ENCODE measurements at regions not wholly inside any gene's neighbourhood (a gene's known extent, or its start where the extent isn't known, plus 50 kb on each side); places are given as distances from the start of the nearest gene placed in this dataset.
A peak's percentile ranks its signal among the peaks of the same experiment; 100 is the strongest.

DNA sequence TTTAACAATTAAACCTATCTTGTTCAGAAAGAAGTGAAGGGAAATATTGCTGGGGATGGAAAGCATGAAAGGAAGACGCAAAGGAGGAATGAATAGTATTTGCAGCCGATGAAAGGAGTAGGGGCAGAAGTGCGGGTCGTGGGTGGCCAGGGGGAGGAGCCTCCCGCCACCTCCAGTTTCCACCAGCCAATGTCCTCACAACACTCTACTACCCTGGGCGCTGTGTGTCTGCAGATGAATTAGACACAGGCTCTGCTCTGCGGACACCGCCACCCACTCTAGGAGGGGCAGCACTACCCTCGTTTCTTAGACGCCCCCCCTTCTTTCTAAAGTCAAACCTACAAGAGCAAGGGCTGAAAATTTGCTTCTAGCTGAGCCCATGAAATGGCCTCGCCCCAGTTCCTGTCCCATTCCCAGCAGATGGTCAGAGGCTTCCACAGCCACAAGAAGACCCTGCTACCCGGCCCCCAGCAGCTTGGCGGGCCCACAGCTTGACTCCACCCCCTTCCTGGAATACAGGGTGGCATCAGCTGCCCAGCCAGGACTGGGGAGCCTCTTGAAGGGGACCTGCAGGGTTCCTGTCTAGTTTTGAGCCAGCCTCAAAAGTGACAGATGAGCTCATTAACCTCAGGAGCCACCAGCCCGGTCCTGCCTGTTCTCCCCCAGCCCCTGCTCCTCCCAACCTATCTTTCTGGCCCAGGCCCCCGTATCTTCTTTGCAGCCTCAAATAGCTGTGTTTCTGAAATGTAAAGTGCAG, 268.1 kb downstream of the BUD13 start:
- DNase-seq = no peak

DNA sequence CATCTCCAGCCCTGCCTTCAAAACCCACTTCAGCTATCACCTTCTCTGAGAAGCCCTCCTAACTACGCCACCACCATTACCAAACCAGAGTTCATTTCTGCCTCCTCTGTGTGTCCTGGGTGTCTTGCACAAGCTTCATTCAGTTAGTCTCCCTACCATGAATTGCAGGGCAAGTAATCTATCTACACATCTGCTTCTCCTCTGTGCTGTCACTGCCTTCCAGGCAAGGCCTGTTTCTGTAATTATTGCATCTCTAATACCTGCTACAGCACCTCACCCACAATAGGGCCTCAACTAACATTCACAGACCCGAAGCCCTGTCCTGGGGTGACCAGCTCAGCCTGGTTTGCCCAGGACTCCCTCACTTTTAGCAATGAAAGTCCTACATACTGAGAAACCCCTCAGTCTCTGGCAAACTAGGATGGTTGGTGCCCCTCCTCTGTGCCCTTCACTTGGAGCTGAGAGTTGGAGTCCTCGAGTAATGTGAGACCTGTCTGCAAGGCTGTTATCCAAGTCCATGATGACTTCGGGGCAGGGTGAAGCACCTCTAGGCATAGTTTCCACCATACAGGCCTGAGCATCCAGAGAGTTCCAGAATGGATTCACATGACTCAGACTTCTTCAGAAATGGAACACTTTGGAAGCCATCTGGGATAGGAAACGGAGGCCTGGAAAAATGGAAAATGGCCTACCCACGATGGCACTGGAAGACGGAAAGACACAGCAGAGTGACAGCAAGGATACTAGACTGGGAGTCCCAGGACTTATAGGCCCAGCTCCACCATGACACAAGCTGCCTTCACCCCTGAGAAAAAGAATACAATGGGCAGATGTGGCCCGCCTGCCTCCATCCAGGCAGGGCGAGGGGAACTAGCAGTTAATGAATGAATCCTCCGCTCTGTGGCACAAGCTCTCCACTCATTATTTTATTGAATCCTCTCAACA, 269.3 kb downstream of the BUD13 start:
- DNase-seq = no peak

DNA sequence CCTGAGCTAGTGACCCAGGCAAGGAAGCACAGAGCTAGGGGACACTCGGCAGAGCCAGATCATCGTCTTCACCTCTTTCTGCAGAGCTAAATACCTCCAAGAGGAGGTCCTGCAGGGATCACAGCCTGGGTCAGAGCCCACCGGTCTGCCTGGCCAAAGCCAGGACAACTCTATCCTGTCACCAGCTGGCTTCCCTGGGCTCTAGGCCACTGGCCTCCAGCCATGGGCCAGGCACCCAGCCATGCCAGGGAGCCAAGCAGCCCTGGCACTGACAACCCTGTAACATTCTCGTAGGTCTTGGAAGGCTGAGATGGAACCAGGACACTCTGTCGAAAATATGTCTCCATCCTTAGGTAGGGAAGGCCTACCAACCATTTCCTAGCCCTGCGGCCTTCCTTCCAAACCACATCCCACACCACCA, 270.1 kb downstream of the BUD13 start:
- DNase-seq = no peak

DNA sequence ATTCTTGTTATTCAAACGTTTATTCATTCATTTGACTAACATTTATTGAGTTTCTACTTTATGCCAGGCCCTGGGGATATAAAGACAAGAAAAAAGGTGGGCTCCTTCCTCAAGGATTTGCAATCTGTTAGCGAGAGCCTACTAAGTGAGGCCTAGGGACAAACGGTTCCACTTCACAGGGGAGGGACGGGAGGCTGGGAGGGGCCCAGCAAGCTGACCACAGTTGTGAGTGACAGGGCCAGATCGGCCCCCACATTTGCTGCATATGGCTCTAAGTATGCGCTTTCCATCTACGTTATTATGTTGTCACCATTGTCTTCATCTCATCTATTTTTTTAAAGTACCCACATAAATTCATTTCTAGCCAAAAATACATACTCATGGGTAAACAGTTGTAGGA, 271.1 kb downstream of the BUD13 start:
- no peak for DNase-seq

DNA sequence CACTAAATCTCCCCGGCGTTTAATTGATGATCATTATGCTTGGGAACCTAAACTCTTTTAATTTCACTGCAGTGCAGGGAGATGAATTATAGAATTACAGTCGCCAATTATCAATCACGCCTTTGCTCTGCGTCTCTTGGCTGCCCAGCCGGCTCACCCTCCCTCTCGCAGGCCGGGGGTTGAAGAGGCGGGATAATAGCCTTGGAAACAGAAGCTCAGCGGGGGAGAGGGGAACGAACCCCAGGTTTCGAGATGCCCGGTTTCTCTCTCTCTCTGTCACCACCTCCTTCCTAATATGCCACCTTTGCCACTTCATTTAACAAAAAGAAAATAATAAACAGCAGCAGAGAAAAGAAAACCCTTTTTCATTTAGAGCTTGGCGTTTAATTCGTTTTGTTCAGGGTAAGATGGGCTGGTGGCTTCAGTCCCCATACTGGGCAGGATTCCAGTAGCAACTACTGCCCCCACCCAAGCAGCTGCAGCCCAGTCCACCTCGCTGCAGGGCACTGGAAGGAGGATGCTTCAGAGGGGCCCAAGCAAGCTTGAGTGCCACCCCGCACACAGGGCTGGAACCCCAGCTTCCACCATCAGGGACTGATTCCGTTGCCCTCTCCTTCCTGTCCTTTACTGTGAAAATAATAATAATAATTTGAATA, 271.7 kb downstream of the BUD13 start:
- peak; percentile 39 for DNase-seq

DNA sequence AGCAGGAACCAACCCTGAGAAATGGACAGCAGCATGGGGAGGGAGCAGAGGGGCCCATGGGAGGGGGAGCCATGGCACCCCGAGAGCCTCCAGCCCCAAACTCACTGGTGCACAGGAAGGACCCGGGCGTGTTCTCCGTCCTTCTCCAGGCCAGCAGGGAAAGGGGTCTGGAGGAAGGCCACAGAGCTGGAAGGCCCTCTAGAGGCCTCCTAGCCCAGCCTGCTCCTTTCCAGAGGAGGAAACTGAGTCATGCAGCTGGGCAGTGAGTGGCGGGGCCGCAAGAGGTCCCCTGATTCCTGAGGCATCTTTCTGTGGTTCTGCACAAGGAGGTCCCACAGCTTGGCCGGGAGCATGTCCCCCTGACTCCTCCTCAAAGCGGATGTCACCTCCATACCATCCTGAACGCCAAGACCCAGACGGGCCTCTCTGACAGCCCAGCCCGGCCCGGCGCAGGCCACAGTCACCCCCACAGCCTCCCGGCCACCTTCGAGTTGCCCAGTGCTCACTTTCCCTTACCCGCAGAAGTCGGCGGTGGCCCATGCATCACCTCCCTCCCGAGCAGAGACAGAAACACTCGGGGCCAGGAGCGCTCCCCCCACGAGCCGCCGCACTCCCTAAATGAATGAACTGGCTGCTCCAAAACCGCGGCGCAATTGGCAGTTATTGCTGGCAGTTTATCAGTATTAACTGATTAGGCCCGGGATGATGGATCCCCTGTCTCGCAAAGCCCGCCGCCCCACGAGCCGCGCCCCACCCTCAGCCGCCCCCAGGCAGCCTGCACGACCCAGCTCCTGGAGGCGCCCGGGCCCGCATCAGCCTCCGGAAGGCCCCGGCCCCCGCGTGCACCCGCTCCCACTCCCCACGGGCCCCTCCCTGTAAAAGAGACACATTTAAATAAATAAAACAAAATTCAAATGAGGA, 272.5 kb downstream of the BUD13 start:
- peak; percentile 36 for DNase-seq

DNA sequence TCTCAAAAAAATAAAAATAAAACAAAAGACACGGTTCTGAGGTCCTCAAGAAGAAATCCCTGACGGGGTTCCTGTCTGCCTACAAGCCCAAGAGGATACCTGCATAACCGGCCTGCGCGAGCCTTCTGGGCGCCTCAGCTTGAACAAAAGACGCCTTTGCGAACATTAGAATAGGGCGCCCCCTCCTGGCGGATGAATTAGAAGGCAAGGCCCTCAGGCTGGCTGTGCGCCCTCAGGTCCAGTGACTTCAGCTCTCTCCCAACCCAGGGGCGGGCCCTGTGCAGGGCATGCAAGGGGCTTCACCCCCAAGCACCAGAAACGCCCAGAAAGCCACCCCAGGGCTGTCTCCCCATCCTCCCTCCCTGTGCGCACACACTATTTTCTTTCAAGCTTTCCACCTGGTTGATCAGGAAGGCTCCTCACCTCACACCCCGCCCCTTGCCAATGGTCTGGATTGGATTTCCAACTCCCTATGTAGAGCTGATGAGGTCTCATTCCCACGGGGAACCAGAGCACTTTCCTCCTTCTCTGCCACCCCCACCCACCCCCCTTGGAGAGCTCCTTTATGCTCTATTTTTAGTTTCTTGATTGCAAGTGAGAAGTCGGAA, 273.3 kb downstream of the BUD13 start:
- DNase-seq = peak; percentile 75

DNA sequence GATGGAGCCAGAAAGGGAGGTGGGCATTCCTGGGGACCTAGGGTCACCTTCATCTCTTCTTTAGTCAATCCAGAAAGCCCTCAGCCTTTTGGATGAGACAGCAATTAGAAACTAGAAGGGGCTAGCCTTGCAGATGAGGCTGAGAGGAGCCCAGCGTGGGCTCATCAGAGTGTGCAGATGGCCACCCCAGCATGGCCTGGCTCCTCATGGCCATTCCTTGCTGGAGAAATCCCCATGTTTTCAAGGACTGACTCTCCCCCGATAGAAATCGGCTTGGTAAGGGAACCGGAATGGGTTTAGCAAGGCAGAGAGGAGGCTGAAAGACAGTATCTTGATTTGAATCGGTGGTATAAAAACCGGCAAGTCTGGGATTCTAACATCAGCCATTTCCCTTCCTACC, 274.6 kb downstream of the BUD13 start:
- no peak for DNase-seq

DNA sequence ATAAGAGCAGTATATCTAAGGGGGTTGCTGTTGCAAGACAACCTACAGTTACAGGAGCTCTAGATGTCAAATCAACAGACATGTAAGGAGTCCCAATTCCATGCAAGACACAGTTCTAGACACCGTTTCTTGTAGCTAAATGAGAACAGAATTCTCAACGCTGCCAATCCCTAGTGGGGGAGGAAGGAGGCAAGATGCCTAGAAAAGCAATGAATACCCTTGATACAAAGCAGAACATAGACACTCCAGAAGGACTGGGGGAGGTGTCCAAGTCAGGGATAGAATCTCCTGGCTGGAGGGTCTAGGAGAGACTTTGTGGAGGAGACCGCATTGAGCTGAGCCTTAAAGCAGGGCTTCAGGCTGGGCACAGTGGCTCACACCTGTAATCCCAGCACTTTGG, 280.2 kb downstream of the BUD13 start:
- no peak for DNase-seq

DNA sequence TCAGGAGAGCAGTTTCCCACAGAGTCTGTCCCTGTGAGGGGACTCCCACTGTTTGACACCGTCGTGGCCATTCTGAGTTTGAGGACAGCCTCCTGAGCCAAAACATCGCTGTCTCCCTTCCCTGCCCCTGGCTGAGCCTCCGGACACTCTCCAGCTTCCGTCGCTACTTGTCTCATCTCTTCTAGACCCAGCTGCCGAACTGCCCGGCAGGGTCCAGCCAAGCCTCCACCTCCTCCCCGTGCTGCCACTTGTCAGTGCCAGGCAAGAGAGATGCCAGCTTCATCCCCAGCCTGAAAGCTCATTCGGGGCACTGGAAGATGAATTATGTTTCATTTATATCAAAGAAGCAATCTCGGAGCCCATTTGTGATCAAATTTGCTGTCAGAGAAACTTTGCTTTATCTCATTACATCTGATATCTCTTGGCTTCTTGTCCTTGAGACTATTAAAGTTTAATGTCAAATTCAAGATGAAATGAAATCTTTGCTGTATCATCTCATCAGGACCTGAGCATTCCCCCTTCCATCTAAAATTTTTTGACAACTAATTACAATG, 283.9 kb downstream of the BUD13 start:
- DNase-seq = no peak

DNA sequence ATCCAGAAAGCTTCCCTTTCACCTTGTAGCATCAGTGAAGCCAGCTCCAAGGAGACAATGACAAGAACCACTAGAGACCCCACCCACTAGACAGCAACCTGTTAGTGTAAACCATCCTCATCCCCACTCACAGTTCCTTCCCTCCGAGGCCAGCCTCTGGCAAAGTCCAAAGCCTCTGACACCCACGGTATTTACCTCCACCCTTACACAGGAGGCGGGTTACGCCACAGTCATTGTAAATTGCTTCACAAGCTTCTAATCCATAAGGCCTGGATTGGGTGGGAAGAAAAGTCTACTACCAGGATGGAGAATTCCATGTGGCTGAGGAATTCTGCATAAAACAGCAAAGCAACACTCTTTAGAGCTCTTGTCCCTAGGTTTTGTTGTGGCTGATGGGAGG, 287.4 kb downstream of the BUD13 start:
- no peak for DNase-seq

DNA sequence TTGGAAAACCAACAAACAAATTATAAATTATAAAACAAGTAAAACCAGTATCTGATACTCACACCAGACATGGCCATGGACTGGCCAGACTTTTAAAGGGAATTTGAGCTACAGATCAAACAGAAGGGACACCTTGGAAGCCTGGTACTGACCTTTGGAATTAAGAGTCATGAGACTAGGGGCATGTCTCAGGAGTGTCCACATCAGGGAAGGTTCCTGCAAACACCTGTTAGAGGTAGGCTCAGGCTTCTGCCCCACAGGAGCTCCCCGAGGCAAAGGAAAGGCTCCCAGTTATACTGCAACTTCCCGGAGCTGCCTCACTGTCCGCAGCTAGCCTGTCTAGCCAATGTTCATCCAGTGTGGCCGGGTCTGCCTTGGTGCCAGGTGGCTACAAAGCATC, 290.1 kb downstream of the BUD13 start:
- no peak for DNase-seq

DNA sequence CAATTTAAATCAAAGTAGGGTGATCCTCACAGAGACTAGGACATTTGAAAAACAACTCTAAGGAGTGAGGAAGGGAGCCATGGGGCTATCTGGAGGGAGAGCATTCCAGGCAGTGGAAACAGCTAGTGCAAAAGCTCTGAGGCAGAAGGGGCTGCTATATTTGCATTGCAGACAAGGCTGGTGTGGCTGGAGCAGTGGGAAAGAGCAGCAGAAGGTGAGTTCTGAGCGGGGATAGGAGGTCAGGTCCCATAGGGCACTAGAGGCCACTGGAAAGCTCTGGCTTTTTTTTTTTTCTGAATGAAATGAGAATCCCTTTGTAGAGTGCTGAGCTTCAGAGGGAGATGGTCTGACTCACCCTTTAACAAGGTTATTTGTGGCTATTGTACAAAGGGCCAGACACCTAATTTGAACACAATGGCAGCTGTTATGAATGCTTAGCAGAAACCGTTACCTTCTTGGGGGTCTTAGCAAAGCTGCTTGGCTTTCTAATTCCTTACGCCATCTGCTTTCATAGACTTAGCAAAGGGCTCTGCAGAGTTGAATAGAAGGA, 291.6 kb downstream of the BUD13 start:
- no peak for DNase-seq

DNA sequence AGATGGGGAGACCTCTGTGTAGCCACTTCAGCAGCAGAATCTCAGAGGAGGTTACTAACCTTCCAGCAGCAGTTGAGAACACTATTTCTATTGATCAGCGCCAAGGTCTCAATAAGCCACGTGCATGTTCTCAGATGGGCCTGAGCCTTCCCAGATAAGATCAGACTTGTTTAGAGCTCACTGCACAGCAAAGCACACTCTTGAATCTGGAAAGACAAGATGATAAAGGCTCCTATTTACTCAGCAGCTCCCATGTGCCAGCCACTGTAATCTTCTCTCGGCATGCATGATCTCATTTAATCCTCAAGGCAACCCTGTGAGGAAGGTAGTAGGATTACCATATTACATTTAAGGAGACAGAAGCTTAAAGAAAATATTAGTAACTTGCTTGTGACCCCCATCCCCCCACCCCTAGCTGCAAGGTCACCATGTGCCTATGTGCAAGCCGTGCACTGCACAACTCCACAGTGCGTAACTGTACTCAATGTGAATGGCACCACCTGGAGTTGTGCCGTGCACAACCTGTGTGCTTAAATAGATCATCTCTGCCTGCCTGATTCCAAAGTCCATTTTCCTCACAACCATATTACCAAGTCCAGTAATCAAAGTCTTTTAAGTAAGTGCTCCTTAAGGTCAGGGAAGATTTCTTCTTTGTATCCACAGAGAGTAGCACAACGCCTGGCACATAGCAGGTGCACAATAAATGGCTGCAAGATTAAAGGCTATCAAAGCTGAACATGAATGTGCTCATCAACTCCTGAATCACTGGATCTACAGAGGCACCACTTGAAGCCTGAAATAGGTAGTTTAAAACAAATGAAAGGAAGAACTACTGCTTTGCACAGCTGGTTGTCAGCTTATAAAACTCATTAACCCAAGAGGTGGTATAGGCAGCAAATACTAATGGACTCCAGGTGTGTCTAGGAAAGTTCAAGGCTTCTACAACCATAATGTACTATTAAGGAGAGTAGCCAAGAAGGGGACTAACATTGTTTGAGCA, 293.8 kb downstream of the BUD13 start:
- DNase-seq = no peak

DNA sequence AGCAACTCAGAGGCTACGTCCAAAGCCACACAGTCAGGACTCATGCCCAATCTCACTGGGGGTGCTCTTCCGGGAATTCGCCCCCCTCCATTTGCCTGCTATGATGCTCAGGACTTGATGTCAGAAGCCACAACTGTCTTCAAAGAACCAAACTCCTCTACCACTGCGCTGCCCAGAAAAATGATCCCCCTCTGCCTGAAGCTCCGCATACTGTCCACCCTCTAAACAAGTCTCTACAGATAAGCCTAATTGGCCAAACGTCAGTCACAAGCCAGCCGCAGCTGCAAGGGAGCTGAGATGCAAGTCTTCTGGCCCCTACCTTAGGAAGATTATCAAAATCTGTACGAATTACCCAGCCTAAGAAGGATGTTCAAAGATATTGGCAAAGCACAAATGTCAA, 294.6 kb downstream of the BUD13 start:
- no peak for DNase-seq

DNA sequence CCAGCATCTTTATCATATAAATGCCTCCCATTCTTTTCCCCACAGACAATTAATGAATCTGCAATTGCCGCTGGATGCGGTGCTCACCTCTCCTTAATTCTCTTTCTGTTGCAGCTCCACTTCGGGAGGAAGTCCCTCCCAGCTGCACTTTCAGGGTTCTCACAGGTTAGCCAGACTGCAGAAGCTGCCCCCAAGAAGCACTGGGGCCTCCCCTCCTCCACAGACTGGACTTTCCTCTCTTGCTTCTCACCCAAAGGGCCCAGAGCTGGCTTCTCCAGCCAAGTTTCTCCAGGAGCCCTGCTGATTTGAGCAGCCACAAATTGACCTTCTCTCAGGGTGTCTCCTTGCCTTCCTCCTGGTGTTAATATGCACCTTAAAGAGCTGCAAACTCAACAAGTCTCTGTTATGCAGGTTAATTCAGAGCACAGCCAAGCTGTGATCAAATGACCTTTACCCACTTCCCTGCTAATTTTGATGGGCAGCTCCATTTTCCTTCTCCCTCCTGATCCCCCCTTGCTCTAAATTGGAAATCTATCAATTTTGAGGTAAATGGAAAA, 298.9 kb downstream of the BUD13 start:
- DNase-seq = no peak

DNA sequence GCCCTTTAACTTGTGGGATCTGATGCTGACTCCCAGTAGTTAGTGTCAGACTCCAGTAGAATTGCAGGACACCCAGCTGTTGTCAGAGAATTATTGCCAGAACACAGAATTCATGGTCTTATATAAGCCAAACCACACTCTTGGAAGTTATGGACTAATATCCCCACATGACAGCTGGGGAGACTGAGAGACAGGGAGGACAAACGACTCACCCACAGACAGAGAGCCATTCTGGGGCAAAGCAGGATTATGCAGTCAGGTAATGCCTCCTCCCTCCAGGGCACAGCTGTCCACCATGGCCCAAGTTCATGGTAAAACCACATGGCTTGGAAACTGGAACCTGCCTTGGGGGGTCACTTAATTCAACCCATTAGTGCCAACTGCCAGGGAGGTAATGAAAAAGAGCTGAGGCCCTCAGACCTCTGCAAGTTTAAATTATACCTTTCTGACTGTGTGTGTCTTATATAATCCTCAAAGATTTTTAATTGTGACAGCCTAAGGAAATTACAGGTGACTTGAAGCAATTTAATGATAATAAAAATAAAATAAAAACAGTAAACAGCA, 299.5 kb downstream of the BUD13 start:
- DNase-seq = no peak

DNA sequence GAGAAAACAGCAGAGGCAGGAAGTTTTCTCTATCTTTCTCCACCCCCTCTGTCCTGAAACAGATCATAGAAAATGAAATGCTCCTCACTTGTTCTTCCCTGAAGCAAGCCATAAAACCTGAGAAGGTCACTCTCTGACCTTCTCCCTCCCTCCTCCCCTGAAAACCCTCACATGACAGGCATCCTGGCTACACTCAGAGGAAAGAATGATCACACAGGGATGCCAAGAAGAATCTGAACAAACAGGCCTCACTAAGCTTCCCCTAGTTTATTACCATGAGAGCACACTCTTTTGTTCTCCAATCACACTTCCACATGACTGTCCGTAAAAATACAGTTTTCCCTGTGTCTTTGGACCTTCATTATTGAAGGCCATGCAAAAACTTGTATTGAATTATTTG, 300.1 kb downstream of the BUD13 start:
- DNase-seq = no peak
